ENCODE measurements at regions not wholly inside any gene's neighbourhood (a gene's known extent, or its start where the extent isn't known, plus 50 kb on each side); places are given as distances from the start of the nearest gene placed in this dataset.
A peak's percentile ranks its signal among the peaks of the same experiment; 100 is the strongest.

DNA sequence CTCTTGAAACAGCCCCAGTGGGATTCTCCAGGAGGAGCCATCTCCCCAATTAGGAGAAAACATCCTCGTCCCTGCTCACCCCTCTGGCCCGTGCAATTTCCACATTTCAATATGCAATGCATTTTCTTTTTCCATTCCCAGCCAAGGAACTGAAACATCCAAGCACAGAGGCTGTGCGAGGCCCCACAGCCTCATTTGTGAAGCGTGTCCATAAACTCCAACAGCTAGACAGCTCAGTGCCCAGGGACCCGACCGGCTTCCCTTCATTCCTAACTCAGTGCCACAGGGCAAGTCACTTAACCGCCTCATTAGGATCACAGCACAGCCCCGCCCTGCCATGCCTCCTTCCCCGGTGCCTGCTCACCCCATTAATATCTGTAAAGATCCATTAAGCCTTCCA is 204.2 kb upstream of the IGF1R start:
- TF ChIP-seq SIN3A (IDR thresholded peaks at IDR 0.05; ENCODE audit: borderline replicate concordance, insufficient read depth, low read length) (no peak), FOXP2 (optimal IDR thresholded peaks at IDR 0.05; ENCODE audit: borderline replicate concordance, extremely low read depth, extremely low read length, insufficient read depth) (no peak)
- TF ChIP-seq, protein P1, sequence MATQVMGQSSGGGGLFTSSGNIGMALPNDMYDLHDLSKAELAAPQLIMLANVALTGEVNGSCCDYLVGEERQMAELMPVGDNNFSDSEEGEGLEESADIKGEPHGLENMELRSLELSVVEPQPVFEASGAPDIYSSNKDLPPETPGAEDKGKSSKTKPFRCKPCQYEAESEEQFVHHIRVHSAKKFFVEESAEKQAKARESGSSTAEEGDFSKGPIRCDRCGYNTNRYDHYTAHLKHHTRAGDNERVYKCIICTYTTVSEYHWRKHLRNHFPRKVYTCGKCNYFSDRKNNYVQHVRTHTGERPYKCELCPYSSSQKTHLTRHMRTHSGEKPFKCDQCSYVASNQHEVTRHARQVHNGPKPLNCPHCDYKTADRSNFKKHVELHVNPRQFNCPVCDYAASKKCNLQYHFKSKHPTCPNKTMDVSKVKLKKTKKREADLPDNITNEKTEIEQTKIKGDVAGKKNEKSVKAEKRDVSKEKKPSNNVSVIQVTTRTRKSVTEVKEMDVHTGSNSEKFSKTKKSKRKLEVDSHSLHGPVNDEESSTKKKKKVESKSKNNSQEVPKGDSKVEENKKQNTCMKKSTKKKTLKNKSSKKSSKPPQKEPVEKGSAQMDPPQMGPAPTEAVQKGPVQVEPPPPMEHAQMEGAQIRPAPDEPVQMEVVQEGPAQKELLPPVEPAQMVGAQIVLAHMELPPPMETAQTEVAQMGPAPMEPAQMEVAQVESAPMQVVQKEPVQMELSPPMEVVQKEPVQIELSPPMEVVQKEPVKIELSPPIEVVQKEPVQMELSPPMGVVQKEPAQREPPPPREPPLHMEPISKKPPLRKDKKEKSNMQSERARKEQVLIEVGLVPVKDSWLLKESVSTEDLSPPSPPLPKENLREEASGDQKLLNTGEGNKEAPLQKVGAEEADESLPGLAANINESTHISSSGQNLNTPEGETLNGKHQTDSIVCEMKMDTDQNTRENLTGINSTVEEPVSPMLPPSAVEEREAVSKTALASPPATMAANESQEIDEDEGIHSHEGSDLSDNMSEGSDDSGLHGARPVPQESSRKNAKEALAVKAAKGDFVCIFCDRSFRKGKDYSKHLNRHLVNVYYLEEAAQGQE (IDR thresholded peaks at IDR 0.05; ENCODE audit: insufficient read depth in 1 of 2, low read depth in 2 of 2, low read length in 2 of 2) = no peak

DNA sequence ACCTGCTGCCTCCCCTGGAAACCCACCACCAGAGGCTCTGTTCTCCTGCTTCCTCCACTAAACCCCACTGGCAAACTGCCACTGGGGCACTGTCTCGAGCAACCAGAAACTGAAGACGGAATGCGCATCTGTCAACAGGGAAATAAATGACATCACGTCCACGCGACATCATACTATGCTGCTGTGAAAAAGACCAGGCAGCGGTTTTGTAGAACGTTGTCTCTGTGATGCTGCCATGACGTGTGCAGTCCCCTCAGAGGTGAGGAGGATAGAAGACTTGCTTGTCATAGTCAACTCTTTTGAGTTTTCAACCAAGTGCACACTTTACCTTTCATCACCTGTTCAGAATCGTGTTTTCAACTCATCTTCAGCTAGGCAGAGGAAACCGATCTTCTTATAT is 203.0 kb upstream of the IGF1R start:
- no peak for TF ChIP-seq SIN3A (IDR thresholded peaks at IDR 0.05; ENCODE audit: borderline replicate concordance, insufficient read depth, low read length)
- no peak for TF ChIP-seq POLR2AphosphoS5 (IDR thresholded peaks at IDR 0.05; ENCODE audit: low read depth, low read length)
- TF ChIP-seq, protein P1 (IDR thresholded peaks at IDR 0.05; ENCODE audit: insufficient read depth in 1 of 2, low read depth in 2 of 2, low read length in 2 of 2) = no peak
- TF ChIP-seq TAF1 (IDR thresholded peaks at IDR 0.05; ENCODE audit: borderline replicate concordance, insufficient read depth, low read length) = no peak
- no peak for TF ChIP-seq FOXP2 (optimal IDR thresholded peaks at IDR 0.05; ENCODE audit: borderline replicate concordance, extremely low read depth, extremely low read length, insufficient read depth)

DNA sequence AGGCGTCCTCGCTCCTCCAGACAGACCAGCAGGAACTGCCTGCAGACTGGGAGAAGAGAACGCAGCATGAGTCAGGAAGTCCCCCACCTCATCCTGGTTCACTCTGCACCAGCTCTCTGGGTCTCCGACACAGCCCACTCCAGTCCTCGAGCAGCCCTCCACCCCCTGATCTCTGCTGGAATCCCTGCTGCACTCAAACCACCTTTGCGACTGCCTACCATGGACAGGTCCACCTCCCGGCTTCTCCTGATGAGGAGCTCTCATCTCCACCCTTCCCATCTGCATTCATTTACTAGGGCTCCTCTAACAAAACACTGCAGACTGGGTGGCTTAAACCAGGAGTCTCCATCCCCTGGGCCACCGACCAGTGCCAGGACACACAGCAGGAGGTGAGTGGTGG is 202.3 kb upstream of the IGF1R start:
- no peak for TF ChIP-seq POLR2AphosphoS5 (IDR thresholded peaks at IDR 0.05; ENCODE audit: low read depth, low read length)
- TF ChIP-seq, protein P1 (IDR thresholded peaks at IDR 0.05; ENCODE audit: insufficient read depth in 1 of 2, low read depth in 2 of 2, low read length in 2 of 2) = peak; percentile 54 to 87; a peak in 3 of 4 replicates

DNA sequence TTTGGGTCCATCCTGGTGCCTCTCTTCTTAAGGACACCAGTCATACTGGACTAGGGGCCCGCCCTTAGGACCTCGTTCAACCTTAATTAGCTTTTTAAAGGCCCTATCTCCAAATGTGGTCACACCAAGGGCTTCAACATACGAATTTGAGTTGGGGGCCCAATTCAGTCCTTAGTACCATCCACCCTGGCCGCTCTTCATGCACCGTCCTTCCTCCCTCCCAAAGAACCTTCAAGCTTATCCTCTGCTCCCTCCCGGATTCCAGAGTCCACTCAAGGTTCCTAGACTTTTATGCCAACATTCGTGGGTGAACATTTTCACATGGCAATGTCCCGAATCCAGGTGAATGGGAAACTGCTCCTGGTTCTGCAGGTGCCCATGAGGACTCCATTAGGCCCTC is 201.3 kb upstream of the IGF1R start:
- no peak for TF ChIP-seq POLR2AphosphoS5 (IDR thresholded peaks at IDR 0.05; ENCODE audit: low read depth, low read length)
- TF ChIP-seq SIN3A (IDR thresholded peaks at IDR 0.05; ENCODE audit: borderline replicate concordance, insufficient read depth, low read length) = no peak
- TF ChIP-seq FOXP2 (optimal IDR thresholded peaks at IDR 0.05; ENCODE audit: borderline replicate concordance, extremely low read depth, extremely low read length, insufficient read depth) = no peak

DNA sequence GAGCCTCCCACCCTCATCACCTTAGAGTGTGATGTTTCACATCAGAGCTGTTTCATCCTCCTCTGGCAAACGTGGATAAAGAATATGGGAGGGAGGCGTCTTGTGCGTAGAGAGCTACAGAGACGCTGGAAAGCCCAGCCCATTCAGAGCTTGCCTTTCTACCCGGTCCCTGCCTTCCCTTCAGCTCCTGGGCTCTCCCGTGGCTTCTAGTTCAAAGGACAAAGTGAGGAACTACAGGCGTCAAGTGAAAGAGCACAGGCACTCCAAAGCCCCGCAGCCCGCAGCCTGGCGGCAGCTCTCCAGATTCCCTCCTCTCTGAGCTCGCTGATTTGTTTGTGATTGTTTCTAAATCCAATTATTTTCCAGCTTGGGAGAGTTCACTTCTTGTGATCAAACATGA is 197.1 kb upstream of the IGF1R start:
- TF ChIP-seq, protein P1 (IDR thresholded peaks at IDR 0.05; ENCODE audit: insufficient read depth in 1 of 2, low read depth in 2 of 2, low read length in 2 of 2) = no peak

DNA sequence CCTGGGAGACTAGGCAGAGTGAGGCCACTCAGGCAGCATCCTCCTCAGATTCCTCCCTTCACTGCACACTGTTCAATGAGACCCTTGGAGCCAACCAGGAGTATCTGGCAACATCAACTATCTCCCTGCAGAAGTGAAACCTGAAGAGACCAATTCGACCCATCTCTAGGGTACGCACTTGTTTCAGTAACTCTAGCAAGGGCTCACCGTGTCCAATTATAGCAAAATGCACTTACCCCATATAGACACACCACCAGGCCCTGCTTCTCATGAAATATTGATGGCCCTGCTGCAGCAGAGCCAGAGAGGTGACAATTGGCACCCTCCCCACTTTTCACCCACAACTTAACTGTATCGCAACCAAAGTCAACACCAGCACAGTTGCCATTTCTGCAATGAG is 196.1 kb upstream of the IGF1R start:
- TF ChIP-seq, protein P1 (IDR thresholded peaks at IDR 0.05; ENCODE audit: insufficient read depth in 1 of 2, low read depth in 2 of 2, low read length in 2 of 2) = no peak
- no peak for TF ChIP-seq SIN3A (IDR thresholded peaks at IDR 0.05; ENCODE audit: borderline replicate concordance, insufficient read depth, low read length)
- TF ChIP-seq FOXP2 (optimal IDR thresholded peaks at IDR 0.05; ENCODE audit: borderline replicate concordance, extremely low read depth, extremely low read length, insufficient read depth) = no peak
- no peak for TF ChIP-seq TAF1 (IDR thresholded peaks at IDR 0.05; ENCODE audit: borderline replicate concordance, insufficient read depth, low read length)
- no peak for TF ChIP-seq POLR2AphosphoS5 (IDR thresholded peaks at IDR 0.05; ENCODE audit: low read depth, low read length)

Measured in PFSK-1 (cell line).